GM19324 (cell line): ENCODE measurements at regions not wholly inside any gene's neighbourhood (a gene's known extent, or its start where the extent isn't known, plus 50 kb on each side); places are given as distances from the start of the nearest gene placed in this dataset.
"Not testable (repeated sequence)": the region's sequence is repeated elsewhere in the genome, so short reads cannot be mapped to it uniquely, and the experiment has no call there.

Experiments
- ATAC-seq: cut with Tn5 transposase; IDR thresholded peaks from one replicate; pipeline ENCODE4 v1.9.1; 2021; ENCODE audit warnings: mild to moderate bottlenecking, moderate library complexity; ENCODE audit not compliant: unreplicated experiment, low FRiP score

DNA sequence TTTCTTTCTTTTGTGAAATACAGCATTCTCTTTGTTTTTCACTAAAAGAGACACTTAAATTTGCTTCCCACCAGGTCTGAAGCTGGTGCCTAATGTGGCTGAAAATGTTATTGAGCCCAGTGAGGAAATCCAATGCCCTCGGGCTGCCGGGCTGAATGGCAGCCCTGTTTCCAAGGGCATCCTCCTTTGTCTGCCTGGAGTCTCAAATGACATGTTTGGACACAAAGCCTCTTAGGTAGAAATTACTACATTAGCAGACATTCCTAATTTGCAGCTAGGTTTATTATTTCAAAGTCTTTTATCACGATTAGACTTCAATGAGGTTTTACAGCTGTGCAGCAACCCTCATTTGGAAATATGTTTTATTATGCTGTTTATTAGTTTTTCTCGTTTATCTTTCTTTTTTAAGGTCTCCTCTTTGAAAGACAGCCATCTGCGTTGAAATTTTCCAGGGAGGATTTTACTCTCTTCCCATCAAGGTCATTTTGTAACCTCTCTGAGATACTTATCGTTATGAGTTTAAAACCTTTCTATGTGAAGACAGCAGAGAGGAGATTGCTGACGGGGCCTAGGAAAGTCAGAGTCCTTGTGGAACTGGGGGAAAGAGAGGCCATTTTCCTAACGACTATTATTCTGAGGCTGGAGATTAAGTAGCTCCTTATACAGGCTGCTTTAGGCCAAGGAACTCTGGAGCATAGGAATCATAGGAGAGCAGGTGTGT lies 59.0 kb upstream of the ZNF532 start:
- ATAC-seq = no peak

DNA sequence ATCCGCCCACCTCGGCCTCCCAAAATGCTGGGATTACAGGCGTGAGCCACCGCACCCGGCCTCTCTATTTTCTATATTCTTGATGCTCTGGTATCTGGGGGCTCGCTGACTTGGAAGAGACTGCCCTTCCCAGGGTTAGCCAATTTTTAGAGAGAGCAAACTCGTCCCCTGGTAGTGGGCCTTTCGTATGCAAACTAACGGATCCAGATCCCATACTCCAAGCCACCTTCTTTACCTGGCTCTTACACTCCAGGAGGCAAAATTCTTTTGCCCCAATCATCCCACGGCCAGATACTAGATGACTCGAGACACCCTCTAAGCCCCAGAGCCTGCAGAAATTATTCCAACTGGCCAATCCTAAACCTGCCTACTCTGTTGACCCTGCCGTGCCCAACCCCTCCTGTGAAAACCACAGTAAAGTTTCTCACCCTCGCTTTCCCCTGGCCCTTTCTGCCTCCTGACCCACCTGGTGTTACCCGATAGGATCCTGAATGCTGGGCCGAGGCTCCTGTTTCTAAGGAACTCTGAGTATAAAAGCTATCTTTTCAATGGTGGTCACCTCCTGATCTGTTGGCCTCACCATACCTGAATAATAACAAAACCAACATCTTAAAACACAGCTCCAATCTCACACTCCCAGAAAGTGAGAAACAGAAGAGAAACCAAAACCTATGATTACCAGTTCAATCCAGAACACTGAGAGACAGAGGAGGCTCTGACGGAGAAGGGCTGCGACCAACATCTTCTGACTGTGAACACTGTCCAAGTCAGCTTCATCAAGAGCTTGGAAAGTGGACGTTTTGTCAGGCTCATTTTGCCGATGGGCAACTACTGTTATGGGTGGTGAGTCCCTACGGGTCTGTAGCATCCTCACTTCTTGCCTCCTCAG lies 57.6 kb upstream of the ZNF532 start:
- peak; percentile 89 for ATAC-seq

- ATAC-seq = no peak
These were observed 56.9 kb upstream of the ZNF532 start for GRCh38 chr18:58807766-58808165.

DNA sequence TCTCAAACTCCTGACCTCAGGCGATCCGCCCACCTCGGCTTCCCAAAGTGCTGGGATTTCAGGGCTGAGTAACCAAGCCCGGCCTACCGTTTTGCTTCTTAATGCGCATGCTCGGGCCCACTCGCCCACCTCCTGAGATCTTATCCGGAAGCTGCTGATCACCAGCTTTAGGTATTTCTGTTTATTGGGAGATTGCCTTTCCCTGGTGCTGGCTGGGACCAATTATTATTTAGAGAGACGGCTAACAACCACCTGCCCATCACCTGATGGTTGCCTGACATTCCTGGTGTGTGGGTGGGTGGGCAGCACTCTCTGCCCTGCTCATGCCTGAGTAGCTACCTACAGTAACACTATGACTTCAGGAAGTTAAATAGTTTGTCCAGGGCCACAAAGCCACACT lies 56.3 kb upstream of the ZNF532 start:
- ATAC-seq = no peak

DNA sequence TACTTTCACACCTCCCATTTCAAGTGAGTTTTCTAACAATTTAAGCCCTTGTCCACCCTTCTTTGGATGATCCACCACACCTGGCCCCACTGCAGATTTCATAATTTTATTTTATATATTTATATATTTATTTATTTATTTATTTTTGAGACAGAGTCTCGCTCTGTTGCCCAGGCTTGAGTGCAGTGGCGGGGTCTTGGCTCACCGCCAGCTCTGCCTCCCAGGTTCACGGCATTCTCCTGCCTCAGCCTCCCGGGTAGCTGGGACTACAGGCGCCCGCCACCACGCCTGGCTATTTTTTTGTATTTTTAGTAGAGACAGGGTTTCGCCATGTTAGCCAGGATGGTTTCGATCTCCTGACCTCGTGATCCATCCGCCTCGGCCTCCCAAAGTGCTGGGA lies 52.8 kb upstream of the ZNF532 start:
- ATAC-seq = not testable (repeated sequence)

GRCh38 chr18:58813105-58813504 lies 51.6 kb upstream of the ZNF532 start:
- no peak for ATAC-seq

DNA sequence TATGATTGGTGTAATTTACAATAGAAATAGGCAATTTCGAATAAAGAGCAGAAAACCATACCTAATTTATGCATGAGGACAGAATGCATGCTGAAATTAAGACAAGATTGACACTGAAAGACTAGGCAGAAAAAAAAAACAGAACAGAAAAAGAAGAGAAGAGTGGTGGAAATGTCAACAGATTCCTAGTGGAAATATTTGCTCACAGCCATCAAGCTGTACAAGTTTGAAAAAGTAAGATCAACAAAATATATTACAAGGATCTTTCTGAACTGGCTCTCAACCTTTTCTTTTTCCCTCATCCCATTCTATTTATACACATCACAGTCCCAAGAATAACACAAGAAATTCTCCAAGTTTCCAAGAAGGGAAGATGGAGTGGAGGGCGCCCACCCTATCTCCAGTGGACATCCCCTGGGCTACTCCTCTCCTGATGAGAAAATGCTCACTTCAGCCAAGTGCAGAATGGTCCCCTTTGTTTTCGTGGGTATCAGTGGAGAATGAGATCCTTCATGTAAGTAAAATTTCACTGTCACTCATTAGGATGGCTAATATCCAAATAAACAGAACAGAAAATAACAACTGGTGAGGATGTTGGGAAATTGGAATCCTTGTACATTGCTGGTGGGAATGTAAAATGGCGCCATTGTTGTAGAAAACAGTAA lies 51.0 kb upstream of the ZNF532 start:
- no peak for ATAC-seq

- ATAC-seq = no peak
These were observed 50.4 kb upstream of the ZNF532 start for GRCh38 chr18:58814317-58814716.
